WTC11 (cell line): ENCODE measurements at regions not wholly inside any gene's neighbourhood (a gene's known extent, or its start where the extent isn't known, plus 50 kb on each side); places are given as distances from the start of the nearest gene placed in this dataset.
"Not testable (repeated sequence)": the region's sequence is repeated elsewhere in the genome, so short reads cannot be mapped to it uniquely, and the experiment has no call there.

Source experiments
- ATAC-seq: fragments of 200-7000 bp; cut with Tn5 transposase; 2 replicates; pipeline ENCODE4 v1.10.0; 2021; ENCODE audit warnings: mild to moderate bottlenecking, moderate library complexity
- CTCF ChIA-PET: fragments of 300-600 bp; sonication (Branson Sonifier 250); formaldehyde crosslinking; loops from one replicate; lab custom pipeline; 2021; ENCODE audit warnings: antibody characterized with exemption; lab: Charles Lee
- POLR2A ChIA-PET: fragments of 350-600 bp; sonication (Branson Sonifier 250); formaldehyde crosslinking; loops from one replicate; lab custom pipeline; 2021; ENCODE audit warnings: antibody characterized with exemption; lab: Charles Lee
- DNase-seq: peaks from one replicate; pipeline ENCODE4 v3.0.0; 2021; ENCODE audit warnings: low spot score
- H3K27ac Mint-ChIP-seq: 2 replicates; pipeline ENCODE4 v1.8.0; 2021; ENCODE audit warnings: mixed read lengths
- H3K27me3 Mint-ChIP-seq: 2 replicates; pipeline ENCODE4 v1.8.0; 2021; ENCODE audit warnings: low read depth, mild to moderate bottlenecking, moderate library complexity, mixed read lengths
- H3K36me3 Mint-ChIP-seq: 2 replicates; pipeline ENCODE4 v1.8.0; 2021; ENCODE audit warnings: mixed read lengths
- H3K4me1 Mint-ChIP-seq: 2 replicates; pipeline ENCODE4 v1.8.0; 2022; ENCODE audit warnings: mixed read lengths
- H3K4me3 Mint-ChIP-seq: 2 replicates; pipeline ENCODE4 v1.8.0; 2021; ENCODE audit warnings: mild to moderate bottlenecking, moderate library complexity, mixed read lengths
- H3K9me3 Mint-ChIP-seq: 2 replicates; pipeline ENCODE4 v1.8.0; 2021; ENCODE audit warnings: mixed read lengths
- ATF1 ChIP-seq: sonication (generic); formaldehyde crosslinking; IDR thresholded peaks from 2 replicates; pipeline ENCODE4 v1.8.1; 2023; ENCODE audit warnings: mild to moderate bottlenecking, moderate library complexity, missing genetic modification reagents
- ATF2 ChIP-seq: sonication (generic); formaldehyde crosslinking; IDR thresholded peaks from 2 replicates; pipeline ENCODE4 v1.8.1; 2022; ENCODE audit warnings: low read depth, missing genetic modification reagents, borderline replicate concordance
- CREM ChIP-seq: sonication (generic); formaldehyde crosslinking; IDR thresholded peaks from 2 replicates; pipeline ENCODE4 v1.8.1; 2022; ENCODE audit warnings: mild to moderate bottlenecking, missing genetic modification reagents, moderate library complexity
- E2F1 ChIP-seq: sonication (generic); formaldehyde crosslinking; IDR thresholded peaks from 2 replicates; pipeline ENCODE4 v1.8.0; 2022; ENCODE audit warnings: mild to moderate bottlenecking, missing genetic modification reagents
- E2F5 ChIP-seq: sonication (generic); formaldehyde crosslinking; IDR thresholded peaks from 2 replicates; pipeline ENCODE4 v1.8.1; 2022; ENCODE audit warnings: mild to moderate bottlenecking, moderate library complexity, missing genetic modification reagents
- EMX1 ChIP-seq: fragments of 250-450 bp; sonication (Bioruptor Pico); IDR thresholded peaks from 2 replicates; pipeline ENCODE4 v1.8.0; 2021; ENCODE audit warnings: mild to moderate bottlenecking
- ETV6 ChIP-seq: sonication (generic); formaldehyde crosslinking; IDR thresholded peaks from 2 replicates; pipeline ENCODE4 v1.8.1; 2022; ENCODE audit warnings: mild to moderate bottlenecking, missing genetic modification reagents
- FOXK1 ChIP-seq: sonication (generic); formaldehyde crosslinking; IDR thresholded peaks from 2 replicates; pipeline ENCODE4 v1.8.0; 2022; ENCODE audit warnings: mild to moderate bottlenecking, moderate library complexity, missing genetic modification reagents
- KAT7 ChIP-seq: sonication (generic); formaldehyde crosslinking; IDR thresholded peaks from 2 replicates; pipeline ENCODE4 v1.8.1; 2023; ENCODE audit warnings: missing genetic modification reagents, mild to moderate bottlenecking, borderline replicate concordance
- MLX ChIP-seq: sonication (generic); formaldehyde crosslinking; IDR thresholded peaks from 2 replicates; pipeline ENCODE4 v1.8.1; 2023; ENCODE audit warnings: mild to moderate bottlenecking, missing genetic modification reagents, moderate library complexity
- OVOL2 ChIP-seq: fragments of 250-450 bp; sonication (Bioruptor Pico); IDR thresholded peaks from 2 replicates; pipeline ENCODE4 v1.9.0; 2021; ENCODE audit warnings: mild to moderate bottlenecking, borderline replicate concordance
- PREB ChIP-seq: sonication (generic); formaldehyde crosslinking; IDR thresholded peaks from 2 replicates; pipeline ENCODE4 v1.8.1; 2022; ENCODE audit warnings: mild to moderate bottlenecking, missing genetic modification reagents, moderate library complexity, borderline replicate concordance
- PRRX2 ChIP-seq: fragments of 250-450 bp; sonication (Bioruptor Pico); IDR thresholded peaks from 2 replicates; pipeline ENCODE4 v1.8.0; 2021; ENCODE audit warnings: mild to moderate bottlenecking
- RELA ChIP-seq: sonication (generic); formaldehyde crosslinking; IDR thresholded peaks from 2 replicates; pipeline ENCODE4 v1.8.1; 2022; ENCODE audit warnings: missing genetic modification reagents, mild to moderate bottlenecking, borderline replicate concordance
- SMAD4 ChIP-seq: sonication (generic); formaldehyde crosslinking; IDR thresholded peaks from 2 replicates; pipeline ENCODE4 v1.8.0; 2022; ENCODE audit warnings: mild to moderate bottlenecking, missing genetic modification reagents
- SP1 ChIP-seq: sonication (generic); formaldehyde crosslinking; conservative IDR thresholded peaks from 2 replicates; pipeline ENCODE4 v1.8.1; 2022; ENCODE audit warnings: missing genetic modification reagents
- ZBTB21 ChIP-seq: sonication (generic); formaldehyde crosslinking; IDR thresholded peaks from 2 replicates; pipeline ENCODE4 v1.8.1; 2023; ENCODE audit warnings: mild to moderate bottlenecking, missing genetic modification reagents, borderline replicate concordance
- ZNF232 ChIP-seq: sonication (generic); formaldehyde crosslinking; IDR thresholded peaks from 2 replicates; pipeline ENCODE4 v1.8.0; 2022; ENCODE audit warnings: mild to moderate bottlenecking, missing genetic modification reagents
- ZNF317 ChIP-seq: sonication (generic); formaldehyde crosslinking; IDR thresholded peaks from 2 replicates; pipeline ENCODE4 v1.8.1; 2023; ENCODE audit warnings: low read depth, mild to moderate bottlenecking, moderate library complexity, missing genetic modification reagents, borderline replicate concordance
- ZNF671 ChIP-seq: fragments of 250-450 bp; sonication (Bioruptor Pico); IDR thresholded peaks from 2 replicates; pipeline ENCODE4 v1.8.0; 2021; ENCODE audit warnings: mild to moderate bottlenecking
- TF ChIP-seq, protein P1 (sequence below): sonication (generic); formaldehyde crosslinking; IDR thresholded peaks from 2 replicates; pipeline ENCODE4 v1.8.1; 2023; ENCODE audit warnings: mild to moderate bottlenecking, missing genetic modification reagents
- TF ChIP-seq, protein P2 (sequence below): sonication (generic); formaldehyde crosslinking; IDR thresholded peaks from 2 replicates; pipeline ENCODE4 v1.8.1; 2022; ENCODE audit warnings: missing genetic modification reagents, borderline replicate concordance

DNA sequence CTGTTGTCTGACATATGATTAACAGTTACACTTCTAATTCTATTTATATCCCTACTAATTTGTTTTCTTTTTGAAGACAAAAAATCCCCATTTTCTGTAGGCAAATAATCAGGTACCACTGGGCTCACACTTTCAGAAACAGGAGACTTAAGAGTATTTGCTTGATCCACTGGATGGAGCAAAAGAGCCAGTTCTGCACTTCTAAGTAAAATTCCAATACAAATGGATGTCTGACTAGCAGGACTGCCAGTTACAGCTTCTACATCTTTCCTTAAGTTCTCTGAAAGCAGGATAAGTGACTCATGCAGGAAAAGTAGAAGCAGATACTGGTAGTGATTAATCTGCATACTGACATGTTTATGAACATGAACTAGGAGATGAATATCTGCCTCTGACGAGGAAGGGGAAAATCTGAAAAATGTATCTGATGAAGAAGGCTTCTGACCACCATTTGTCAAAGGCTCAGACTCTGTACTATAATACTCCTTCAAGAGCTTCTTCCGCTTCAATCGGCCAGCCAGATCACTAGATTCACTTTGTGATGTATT, 73.8 kb upstream of the ANKS1B start:
- POLR2A ChIA-PET: no interaction called here
- TF ChIP-seq OVOL2 (CRISPR knock-in tag): no peak
- TF ChIP-seq, protein P1, sequence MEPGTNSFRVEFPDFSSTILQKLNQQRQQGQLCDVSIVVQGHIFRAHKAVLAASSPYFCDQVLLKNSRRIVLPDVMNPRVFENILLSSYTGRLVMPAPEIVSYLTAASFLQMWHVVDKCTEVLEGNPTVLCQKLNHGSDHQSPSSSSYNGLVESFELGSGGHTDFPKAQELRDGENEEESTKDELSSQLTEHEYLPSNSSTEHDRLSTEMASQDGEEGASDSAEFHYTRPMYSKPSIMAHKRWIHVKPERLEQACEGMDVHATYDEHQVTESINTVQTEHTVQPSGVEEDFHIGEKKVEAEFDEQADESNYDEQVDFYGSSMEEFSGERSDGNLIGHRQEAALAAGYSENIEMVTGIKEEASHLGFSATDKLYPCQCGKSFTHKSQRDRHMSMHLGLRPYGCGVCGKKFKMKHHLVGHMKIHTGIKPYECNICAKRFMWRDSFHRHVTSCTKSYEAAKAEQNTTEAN (CRISPR knock-in tag): no peak
- TF ChIP-seq E2F1: no peak
- TF ChIP-seq RELA (CRISPR knock-in tag): no peak
- TF ChIP-seq ZNF317 (CRISPR knock-in tag): no peak
- TF ChIP-seq ZBTB21: no peak
- no peak for TF ChIP-seq SP1 (CRISPR knock-in tag)
- no peak for TF ChIP-seq ZNF232
- no peak for TF ChIP-seq ATF1 (CRISPR knock-in tag)
- TF ChIP-seq, protein P2, sequence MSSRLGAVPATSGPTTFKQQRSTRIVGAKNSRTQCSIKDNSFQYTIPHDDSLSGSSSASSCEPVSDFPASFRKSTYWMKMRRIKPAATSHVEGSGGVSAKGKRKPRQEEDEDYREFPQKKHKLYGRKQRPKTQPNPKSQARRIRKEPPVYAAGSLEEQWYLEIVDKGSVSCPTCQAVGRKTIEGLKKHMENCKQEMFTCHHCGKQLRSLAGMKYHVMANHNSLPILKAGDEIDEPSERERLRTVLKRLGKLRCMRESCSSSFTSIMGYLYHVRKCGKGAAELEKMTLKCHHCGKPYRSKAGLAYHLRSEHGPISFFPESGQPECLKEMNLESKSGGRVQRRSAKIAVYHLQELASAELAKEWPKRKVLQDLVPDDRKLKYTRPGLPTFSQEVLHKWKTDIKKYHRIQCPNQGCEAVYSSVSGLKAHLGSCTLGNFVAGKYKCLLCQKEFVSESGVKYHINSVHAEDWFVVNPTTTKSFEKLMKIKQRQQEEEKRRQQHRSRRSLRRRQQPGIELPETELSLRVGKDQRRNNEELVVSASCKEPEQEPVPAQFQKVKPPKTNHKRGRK: no peak
- no peak for TF ChIP-seq ATF2 (CRISPR knock-in tag)
- no peak for TF ChIP-seq EMX1 (CRISPR knock-in tag)
- no peak for TF ChIP-seq SMAD4 (CRISPR knock-in tag)
- no peak for TF ChIP-seq MLX (CRISPR knock-in tag)
- TF ChIP-seq, all 79 proteins: peak for 0
- CTCF ChIA-PET: no interaction called here
- Mint-ChIP-seq H3K9me3 (no peaks in the 10 kb centered on the region), H3K4me3 (no peak overlapping the region), H3K4me1 (no peaks in the 10 kb centered on the region), H3K27ac (no peak overlapping the region), H3K36me3 (peaks cover 12% of the 10 kb centered on the region), H3K27me3 (no peaks in the 10 kb centered on the region)
- DNase-seq (no peak), ATAC-seq (no peak)

GRCh38 chr12:100046202-100046601, 61.5 kb upstream of the ANKS1B start:
- CTCF ChIA-PET, H3K4me1 Mint-ChIP-seq, H3K4me3 Mint-ChIP-seq, ATAC-seq, H3K9me3 Mint-ChIP-seq, H3K27me3 Mint-ChIP-seq, POLR2A ChIA-PET, DNase-seq, H3K27ac Mint-ChIP-seq: not testable (repeated sequence)
- peaks cover 34% of the 10 kb centered on the region for H3K36me3 Mint-ChIP-seq

DNA sequence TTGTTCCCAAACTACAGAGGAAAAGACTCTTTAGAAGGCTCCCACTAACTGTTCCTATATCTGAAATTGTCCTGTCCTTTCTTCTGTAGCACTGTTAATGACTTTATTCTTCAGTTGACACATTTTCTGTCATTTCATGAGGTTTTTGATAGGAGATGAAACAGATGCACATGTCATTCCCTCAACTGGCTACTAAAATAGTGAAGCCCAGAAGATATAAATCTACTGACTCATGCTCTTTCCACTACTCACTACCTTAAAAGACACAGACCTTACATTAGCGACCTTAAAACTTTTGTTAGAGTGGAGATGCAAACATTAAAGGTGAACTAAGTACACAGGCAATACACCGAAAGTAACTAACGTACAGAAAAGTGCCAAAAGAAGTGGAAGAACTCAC, 59.5 kb upstream of the ANKS1B start:
- no peak for DNase-seq
- TF ChIP-seq FOXK1: no peak
- TF ChIP-seq E2F5 (CRISPR knock-in tag): no peak
- TF ChIP-seq PRRX2 (CRISPR knock-in tag): no peak
- TF ChIP-seq ZNF671 (CRISPR knock-in tag): no peak
- TF ChIP-seq ETV6 (CRISPR knock-in tag): no peak
- no peak for TF ChIP-seq PREB (CRISPR knock-in tag)
- TF ChIP-seq ATF1 (CRISPR knock-in tag): no peak
- no peak for TF ChIP-seq KAT7 (CRISPR knock-in tag)
- no peak for TF ChIP-seq CREM
- Mint-ChIP-seq H3K36me3 (peaks cover 30% of the 10 kb centered on the region), H3K27ac (peak overlapping the region; percentile 8; the same call in 1 of the 2 replicates), H3K9me3 (no peaks in the 10 kb centered on the region), H3K27me3 (no peaks in the 10 kb centered on the region), H3K4me3 (no peak overlapping the region), H3K4me1 (no peaks in the 10 kb centered on the region)
- no peak for ATAC-seq
- CTCF ChIA-PET: no interaction called here
- POLR2A ChIA-PET: interaction anchor here (0.6 kb wide), 1 partner anchor 372 kb away, joined by 3 read pairs; no protein-coding TSS in a partner anchor
